H9 (cell line): ENCODE measurements at regions not wholly inside any gene's neighbourhood (a gene's known extent, or its start where the extent isn't known, plus 50 kb on each side); places are given as distances from the start of the nearest gene placed in this dataset.

Experiments
- DNase-seq: peaks from one replicate; pipeline ENCODE4 v3.0.0-alpha.2; 2017
- H2AFZ ChIP-seq: one replicate; pipeline ENCODE4 v1.6.1; 2013; ENCODE audit warnings: mild to moderate bottlenecking, low read length, control low read depth, moderate library complexity
- H2AK5ac ChIP-seq: 2 replicates; pipeline ENCODE4 v1.6.1; 2013; ENCODE audit warnings: low read length, control low read depth, mixed read lengths; ENCODE audit not compliant: insufficient read length
- H2BK120ac ChIP-seq: one replicate; pipeline ENCODE4 v1.6.1; 2013; ENCODE audit warnings: low read depth, mild to moderate bottlenecking, low read length, control low read depth, inconsistent platforms; ENCODE audit not compliant: poor library complexity, severe bottlenecking
- H2BK12ac ChIP-seq: 2 replicates; pipeline ENCODE4 v1.6.1; 2013; ENCODE audit warnings: low read length, control low read depth, mixed read lengths, low read depth; ENCODE audit not compliant: insufficient read length
- H2BK15ac ChIP-seq: 2 replicates; pipeline ENCODE4 v1.6.1; 2013; ENCODE audit warnings: low read depth, low read length, control low read depth
- H2BK20ac ChIP-seq: one replicate; pipeline ENCODE4 v1.6.1; 2013; ENCODE audit warnings: low read depth, mild to moderate bottlenecking, low read length, control low read depth, inconsistent platforms; ENCODE audit not compliant: poor library complexity, severe bottlenecking
- H2BK5ac ChIP-seq: 2 replicates; pipeline ENCODE4 v1.6.1; 2013; ENCODE audit warnings: low read length, control low read depth, mixed read lengths; ENCODE audit not compliant: insufficient read length
- H3K14ac ChIP-seq: 2 replicates; pipeline ENCODE4 v1.6.1; 2013; ENCODE audit warnings: low read length, control low read depth; ENCODE audit not compliant: insufficient read depth
- H3K18ac ChIP-seq: 2 replicates; pipeline ENCODE4 v1.6.1; 2013; ENCODE audit warnings: low read depth, mild to moderate bottlenecking, mixed read lengths, low read length, control low read depth; ENCODE audit not compliant: insufficient read length
- H3K23ac ChIP-seq: 2 replicates; pipeline ENCODE4 v1.6.1; 2013; ENCODE audit warnings: low read length, control low read depth, mixed read lengths, low read depth; ENCODE audit not compliant: insufficient read length
- H3K23me2 ChIP-seq: 2 replicates; pipeline ENCODE4 v1.6.1; 2013; ENCODE audit warnings: low read depth, mild to moderate bottlenecking, mixed read lengths, low read length, control low read depth; ENCODE audit not compliant: insufficient read length, poor library complexity, severe bottlenecking
- H3K27ac ChIP-seq: 2 replicates; pipeline ENCODE4 v1.5.1; 2013; ENCODE audit warnings: low read length, control low read depth, mixed read lengths, low read depth; ENCODE audit not compliant: insufficient read length
- H3K27me3 ChIP-seq: 2 replicates; pipeline ENCODE4 v1.6.1; 2013; ENCODE audit warnings: low read length, control low read depth, inconsistent platforms; ENCODE audit not compliant: insufficient read depth
- H3K4ac ChIP-seq: 2 replicates; pipeline ENCODE4 v1.6.1; 2013; ENCODE audit warnings: low read depth, mild to moderate bottlenecking, control low read depth, inconsistent platforms, low read length, moderate library complexity
- H3K4me1 ChIP-seq: 2 replicates; pipeline ENCODE4 v1.6.1; 2013; ENCODE audit warnings: low read length, control low read depth, inconsistent platforms; ENCODE audit not compliant: insufficient read depth
- H3K4me2 ChIP-seq: 2 replicates; pipeline ENCODE4 v1.6.1; 2013; ENCODE audit warnings: low read length, control low read depth, mixed read lengths; ENCODE audit not compliant: insufficient read length, insufficient read depth
- H3K56ac ChIP-seq: 2 replicates; pipeline ENCODE4 v1.6.1; 2013; ENCODE audit warnings: low read depth, mild to moderate bottlenecking, mixed read lengths, low read length, control low read depth; ENCODE audit not compliant: insufficient read length
- H3K79me1 ChIP-seq: 2 replicates; pipeline ENCODE4 v1.6.1; 2013; ENCODE audit warnings: low read depth, mild to moderate bottlenecking, moderate library complexity, low read length, control low read depth, inconsistent platforms; ENCODE audit not compliant: insufficient read depth, poor library complexity, severe bottlenecking
- H3K79me2 ChIP-seq: 2 replicates; pipeline ENCODE4 v1.6.1; 2013; ENCODE audit warnings: low read length, control low read depth, inconsistent platforms; ENCODE audit not compliant: insufficient read depth
- H3K9ac ChIP-seq: 2 replicates; pipeline ENCODE4 v1.6.1; 2013; ENCODE audit warnings: low read length, control low read depth, mixed read lengths; ENCODE audit not compliant: insufficient read length; ENCODE audit errors: extremely low read depth
- H3K9me3 ChIP-seq: one replicate; pipeline ENCODE4 v1.6.1; 2013; ENCODE audit warnings: low read depth, low read length, inconsistent platforms; ENCODE audit not compliant: control insufficient read depth
- H3T11ph ChIP-seq: one replicate; pipeline ENCODE4 v1.6.1; 2013; ENCODE audit warnings: mild to moderate bottlenecking, low read length, control low read depth, inconsistent platforms
- H4K20me1 ChIP-seq: one replicate; pipeline ENCODE4 v1.6.1; 2013; ENCODE audit not compliant: control insufficient read depth, insufficient read length, insufficient read depth
- H4K5ac ChIP-seq: 2 replicates; pipeline ENCODE4 v1.6.1; 2013; ENCODE audit warnings: low read depth, mild to moderate bottlenecking, mixed read lengths, low read length, control low read depth; ENCODE audit not compliant: insufficient read length
- H4K8ac ChIP-seq: replicated peaks from 2 replicates; pipeline ENCODE4 v1.6.1; 2013; ENCODE audit warnings: low read length, control low read depth, mixed read lengths, low read depth; ENCODE audit not compliant: insufficient read length
- H4K91ac ChIP-seq: 2 replicates; pipeline ENCODE4 v1.6.1; 2013; ENCODE audit warnings: low read depth, mild to moderate bottlenecking, moderate library complexity, mixed read lengths, low read length, control low read depth; ENCODE audit not compliant: insufficient read length
- H3K27ac Mint-ChIP-seq, 3 experiments: 2 replicates in 2 of 3; 3 replicates in 1 of 3; pipeline ENCODE4 v1.8.0; 2020 to 2021; ENCODE audit warnings: mixed read lengths in 3 of 3, mild to moderate bottlenecking in 1 of 3, moderate library complexity in 1 of 3
- H3K27me3 Mint-ChIP-seq: 2 replicates; pipeline ENCODE4 v1.8.0; 2021; ENCODE audit warnings: low read depth, mild to moderate bottlenecking, moderate library complexity, mixed read lengths
- H3K36me3 Mint-ChIP-seq, 3 experiments: 2 replicates in 2 of 3; 3 replicates in 1 of 3; pipeline ENCODE4 v1.8.0; 2020 to 2021; ENCODE audit warnings: low read depth in 3 of 3, mixed read lengths in 3 of 3; ENCODE audit not compliant: insufficient read depth in 1 of 3
- H3K4me1 Mint-ChIP-seq, 2 experiments: 2 replicates each; pipeline ENCODE4 v1.8.0; 2020; ENCODE audit warnings: mixed read lengths in 2 of 2
- H3K4me3 Mint-ChIP-seq, 2 experiments: 2 replicates in 1 of 2; 3 replicates in 1 of 2; pipeline ENCODE4 v1.8.0; 2020 to 2021; ENCODE audit warnings: mild to moderate bottlenecking in 2 of 2, mixed read lengths in 2 of 2, moderate library complexity in 1 of 2
- H3K9me3 Mint-ChIP-seq, 2 experiments: 2 replicates in 1 of 2; 3 replicates in 1 of 2; pipeline ENCODE4 v1.8.0; 2020; ENCODE audit warnings: mild to moderate bottlenecking in 2 of 2, mixed read lengths in 2 of 2, moderate library complexity in 1 of 2
- CTCF ChIP-seq: fragments of 200-600 bp; sonication (generic); conservative IDR thresholded peaks from 3 replicates; pipeline ENCODE4 v1.8.0; 2021; ENCODE audit warnings: antibody characterized with exemption, mild to moderate bottlenecking
- WGBS: extraction: QIAGEN DNeasy Blood & Tissue Kit; methylation state at CpG from one replicate; pipeline ENCODE4 v1.1.7; 2013; ENCODE audit warnings: missing lambda C conversion rate, low lambda C conversion rate, mixed read lengths; ENCODE audit not compliant: insufficient read length; ENCODE audit errors: extremely low coverage; 5-methylcytosine and 5-hydroxymethylcytosine counted together

- no peak overlapping the region for H3K14ac ChIP-seq
- H3K18ac ChIP-seq: no peak overlapping the region
- no peak overlapping the region for H4K91ac ChIP-seq
- TF ChIP-seq CTCF: no peak
- H3K27me3 ChIP-seq: no peaks in the 10 kb centered on the region
- H2BK120ac ChIP-seq: no peak overlapping the region
- DNase-seq: peak; percentile 16
- H3K9ac ChIP-seq: no peak overlapping the region
- no peaks in the 10 kb centered on the region for H3K79me1 ChIP-seq
- no peak overlapping the region for H3K27ac ChIP-seq
- H2BK12ac ChIP-seq: no peak overlapping the region
- WGBS: no CpG with 5 or more reads among the region's 10 CpGs
- no peak overlapping the region for H4K5ac ChIP-seq
- no peak overlapping the region for H4K8ac ChIP-seq
- no peak overlapping the region for H2AFZ ChIP-seq
- H3K23ac ChIP-seq: no peak overlapping the region
- H3K4ac ChIP-seq: no peak overlapping the region
- no peak overlapping the region for H3K4me2 ChIP-seq
- no peaks in the 10 kb centered on the region for H3K79me2 ChIP-seq
- no peaks in the 10 kb centered on the region for H3K4me1 ChIP-seq
- H2BK5ac ChIP-seq: no peak overlapping the region
- H3K4me1 Mint-ChIP-seq: no peaks in the 10 kb centered on the region
- no peak overlapping the region for H3T11ph ChIP-seq
- H3K56ac ChIP-seq: no peak overlapping the region
- H3K27me3 Mint-ChIP-seq: peaks cover 2% of the 10 kb centered on the region
- no peaks in the 10 kb centered on the region for H3K36me3 Mint-ChIP-seq
- no peaks in the 10 kb centered on the region for H3K9me3 Mint-ChIP-seq
- no peak overlapping the region for H2AK5ac ChIP-seq
- H3K27ac Mint-ChIP-seq: no peak overlapping the region
- H2BK15ac ChIP-seq: no peak overlapping the region
- no peak overlapping the region for H3K4me3 Mint-ChIP-seq
- H4K20me1 ChIP-seq: no peaks in the 10 kb centered on the region
- H3K23me2 ChIP-seq: no peaks in the 10 kb centered on the region
- H3K9me3 ChIP-seq: no peaks in the 10 kb centered on the region
- no peak overlapping the region for H2BK20ac ChIP-seq
Observed at GRCh38 chr14:76292561-76292960, 83.4 kb upstream of the ESRRB start.
